ENCODE measurements at regions not wholly inside any gene's neighbourhood (a gene's known extent, or its start where the extent isn't known, plus 50 kb on each side); places are given as distances from the start of the nearest gene placed in this dataset.

GRCh38 chr1:201773764-201774163 lies 55.2 kb upstream of the IPO9 start:
- Mint-ChIP-seq H3K36me3 (peaks cover 52% of the 10 kb centered on the region), H3K27me3 (ENCODE audit: insufficient read depth, low read depth) (no peaks in the 10 kb centered on the region), H3K4me3 (no peak overlapping the region), H3K9me3 (peaks cover 31% of the 10 kb centered on the region), H3K4me1 (peaks cover 5% of the 10 kb centered on the region), H3K27ac (no peak overlapping the region)
- H4K20me1 ChIP-seq (ENCODE audit: low read depth): no peaks in the 10 kb centered on the region
- H3K27me3 ChIP-seq: no peaks in the 10 kb centered on the region
- no peak overlapping the region for H3K4me2 ChIP-seq
- no peak for DNase-seq (ENCODE audit: low spot score)
- H3K9ac ChIP-seq: no peak overlapping the region
- no peak for TF ChIP-seq CTCF (IDR thresholded peaks at IDR 0.05)
- no peak for TF ChIP-seq EZH2 (IDR thresholded peaks at IDR 0.05)
- TF ChIP-seq EZH2phosphoT487 (IDR thresholded peaks at IDR 0.05): no peak
- peaks cover 31% of the 10 kb centered on the region for H3F3A ChIP-seq (ENCODE audit: low read depth)
- peak overlapping the region; percentile 36 for H3K27ac ChIP-seq
- H3K4me1 ChIP-seq: peaks cover 27% of the 10 kb centered on the region
- H3K9me3 ChIP-seq (ENCODE audit: low read depth): peaks cover 12% of the 10 kb centered on the region
- H3K79me2 ChIP-seq (ENCODE audit: low read depth): peaks cover 100% of the 10 kb centered on the region
- no peak overlapping the region for H3K4me3 ChIP-seq
- H3K36me3 ChIP-seq: peaks cover 7% of the 10 kb centered on the region
- no peak overlapping the region for H2AFZ ChIP-seq (replicated peaks)

GRCh38 chr1:201774224-201774982 lies 54.6 kb upstream of the IPO9 start:
- H3K79me2 ChIP-seq (ENCODE audit: low read depth): peaks cover 100% of the 10 kb centered on the region
- no peak for TF ChIP-seq CTCF (IDR thresholded peaks at IDR 0.05)
- no peak for TF ChIP-seq EZH2phosphoT487 (IDR thresholded peaks at IDR 0.05)
- no peak for TF ChIP-seq EZH2 (IDR thresholded peaks at IDR 0.05)
- Mint-ChIP-seq H3K4me1 (peaks cover 5% of the 10 kb centered on the region), H3K9me3 (peaks cover 31% of the 10 kb centered on the region), H3K27me3 (ENCODE audit: insufficient read depth, low read depth) (no peaks in the 10 kb centered on the region), H3K36me3 (peaks cover 48% of the 10 kb centered on the region), H3K27ac (no peak overlapping the region), H3K4me3 (no peak overlapping the region)
- no peak overlapping the region for H3K4me2 ChIP-seq
- no peak overlapping the region for H3K9ac ChIP-seq
- H3K27me3 ChIP-seq: no peaks in the 10 kb centered on the region
- no peaks in the 10 kb centered on the region for H4K20me1 ChIP-seq (ENCODE audit: low read depth)
- peaks cover 12% of the 10 kb centered on the region for H3K9me3 ChIP-seq (ENCODE audit: low read depth)
- no peak for DNase-seq (ENCODE audit: low spot score)
- peaks cover 7% of the 10 kb centered on the region for H3K36me3 ChIP-seq
- peaks cover 31% of the 10 kb centered on the region for H3F3A ChIP-seq (ENCODE audit: low read depth)
- peaks cover 31% of the 10 kb centered on the region for H3K4me1 ChIP-seq
- H3K4me3 ChIP-seq: no peak overlapping the region
- H2AFZ ChIP-seq (replicated peaks): no peak overlapping the region
- peak overlapping the region; percentile 43 for H3K27ac ChIP-seq

GRCh38 chr1:201774983-201775344 lies 54.0 kb upstream of the IPO9 start:
- Histone ChIP-seq H3K27ac (peak overlapping the region; percentile 43), H3K9ac (no peak overlapping the region), H3K36me3 (peaks cover 11% of the 10 kb centered on the region), H4K20me1 (ENCODE audit: low read depth) (no peaks in the 10 kb centered on the region), H3K4me3 (no peak overlapping the region), H3K4me2 (no peak overlapping the region), H3K79me2 (ENCODE audit: low read depth) (peaks cover 100% of the 10 kb centered on the region), H3K4me1 (peaks cover 31% of the 10 kb centered on the region), H3K9me3 (ENCODE audit: low read depth) (peaks cover 12% of the 10 kb centered on the region), H3F3A (ENCODE audit: low read depth) (peaks cover 31% of the 10 kb centered on the region), H2AFZ (replicated peaks) (no peak overlapping the region), H3K27me3 (no peaks in the 10 kb centered on the region)
- TF ChIP-seq EZH2 (IDR thresholded peaks at IDR 0.05) (no peak), EZH2phosphoT487 (IDR thresholded peaks at IDR 0.05) (no peak), CTCF (IDR thresholded peaks at IDR 0.05) (no peak)
- Mint-ChIP-seq H3K9me3 (peaks cover 31% of the 10 kb centered on the region), H3K27me3 (ENCODE audit: insufficient read depth, low read depth) (no peaks in the 10 kb centered on the region), H3K4me1 (peaks cover 5% of the 10 kb centered on the region), H3K27ac (no peak overlapping the region), H3K4me3 (no peak overlapping the region), H3K36me3 (peaks cover 52% of the 10 kb centered on the region)
- no peak for DNase-seq (ENCODE audit: low spot score)
